GM21367 (cell line): ENCODE measurements at regions not wholly inside any gene's neighbourhood (a gene's known extent, or its start where the extent isn't known, plus 50 kb on each side); places are given as distances from the start of the nearest gene placed in this dataset.

Experiments used
- ATAC-seq: cut with Tn5 transposase; IDR thresholded peaks from one replicate; pipeline ENCODE4 v1.9.1; 2021; ENCODE audit not compliant: unreplicated experiment

DNA sequence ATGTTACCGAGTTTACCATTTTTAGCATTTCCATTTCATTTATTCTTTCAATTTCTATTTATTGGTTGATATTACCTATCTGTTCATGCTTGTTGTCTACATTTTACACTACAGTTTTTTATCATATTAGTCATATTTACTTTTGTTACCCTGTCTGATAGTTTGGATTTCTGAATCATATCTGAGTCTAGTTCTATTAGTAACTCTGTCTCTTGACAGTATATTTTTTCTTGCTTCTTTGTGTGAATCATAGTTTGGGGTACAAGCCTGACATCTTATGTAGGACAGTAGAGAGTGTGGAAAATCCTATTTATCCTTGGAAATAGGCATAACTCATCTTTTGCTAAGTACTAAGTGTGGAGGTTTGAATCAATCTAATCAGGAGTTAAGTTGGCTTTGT is 263.9 kb upstream of the SESN3 start:
- no peak for ATAC-seq

DNA sequence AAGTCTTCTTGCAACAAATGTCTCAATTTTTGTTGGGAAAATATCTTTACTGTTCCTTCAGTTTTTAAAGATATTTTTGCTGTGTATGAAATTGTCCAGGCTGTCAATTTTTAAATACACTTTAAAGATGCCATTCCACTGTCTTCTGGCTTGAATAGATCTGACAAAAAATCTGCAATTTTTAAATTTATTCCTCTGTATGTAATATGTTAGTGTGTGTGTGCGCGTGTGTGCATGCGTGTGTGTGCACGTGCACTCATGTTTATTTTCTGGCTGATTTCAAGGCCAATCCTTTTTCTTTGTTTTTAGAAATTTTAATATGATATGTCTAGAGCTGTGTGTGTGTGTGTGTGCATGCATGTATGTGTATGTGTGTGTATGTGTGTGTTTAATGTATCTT is 263.2 kb upstream of the SESN3 start:
- no peak for ATAC-seq

DNA sequence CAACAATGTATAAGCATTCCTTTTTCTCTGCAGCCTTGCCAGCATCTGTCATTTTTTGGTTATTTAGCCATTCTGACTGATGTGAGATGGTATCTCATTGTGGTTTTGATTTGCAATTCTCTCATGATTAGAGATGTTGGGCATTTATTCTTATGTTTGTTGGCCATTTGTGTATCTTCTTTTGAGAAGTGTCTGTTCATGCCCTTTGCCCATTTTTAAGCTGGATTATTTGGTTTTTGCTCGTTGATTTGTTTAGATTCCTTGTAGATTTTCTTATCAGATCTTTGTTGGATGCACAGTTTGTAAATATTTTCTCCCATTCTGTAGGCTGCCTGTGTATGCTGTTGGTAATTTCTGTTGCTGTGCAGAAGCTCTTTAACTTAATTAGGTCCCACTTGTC is 259.6 kb upstream of the SESN3 start:
- ATAC-seq = no peak

DNA sequence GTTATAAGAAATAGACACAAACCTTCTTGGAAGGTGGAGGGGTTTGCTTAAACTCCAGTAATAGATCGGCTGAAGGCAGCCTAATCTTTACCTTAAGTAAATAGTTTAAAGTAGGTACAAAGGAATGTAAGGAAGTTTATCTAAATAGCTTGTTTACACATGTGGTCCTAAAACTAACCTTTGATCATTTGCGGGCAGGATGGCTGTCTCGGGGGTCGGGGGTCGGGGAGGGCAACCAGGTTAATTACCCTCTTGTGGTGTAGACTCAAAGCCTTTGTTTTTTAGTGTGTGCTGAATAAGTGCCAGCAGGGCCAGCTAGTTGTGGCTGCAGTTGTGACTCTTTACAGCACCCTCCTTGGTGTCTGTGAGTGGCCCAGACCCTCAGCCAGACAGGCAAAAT is 256.9 kb upstream of the SESN3 start:
- no peak for ATAC-seq

DNA sequence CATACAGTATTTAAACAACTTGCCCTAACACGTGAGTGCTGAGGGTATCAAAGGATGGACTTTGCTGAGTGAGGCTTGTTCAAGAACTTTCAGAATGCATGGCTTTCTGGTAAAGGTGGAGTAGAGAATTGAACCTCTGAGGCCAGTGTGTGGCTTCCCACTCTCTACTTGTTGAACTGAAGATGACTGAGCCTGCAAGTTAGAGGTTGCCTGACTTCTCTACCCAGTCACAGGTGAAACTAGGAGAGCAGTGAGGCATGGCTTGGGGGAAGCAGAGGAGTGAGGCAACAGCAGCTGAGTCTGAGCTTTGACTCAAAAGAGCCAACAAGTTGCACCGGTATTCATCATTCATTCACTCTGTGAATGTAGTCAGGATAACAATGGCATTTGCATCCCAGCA is 256.4 kb upstream of the SESN3 start:
- peak; percentile 98 for ATAC-seq

DNA sequence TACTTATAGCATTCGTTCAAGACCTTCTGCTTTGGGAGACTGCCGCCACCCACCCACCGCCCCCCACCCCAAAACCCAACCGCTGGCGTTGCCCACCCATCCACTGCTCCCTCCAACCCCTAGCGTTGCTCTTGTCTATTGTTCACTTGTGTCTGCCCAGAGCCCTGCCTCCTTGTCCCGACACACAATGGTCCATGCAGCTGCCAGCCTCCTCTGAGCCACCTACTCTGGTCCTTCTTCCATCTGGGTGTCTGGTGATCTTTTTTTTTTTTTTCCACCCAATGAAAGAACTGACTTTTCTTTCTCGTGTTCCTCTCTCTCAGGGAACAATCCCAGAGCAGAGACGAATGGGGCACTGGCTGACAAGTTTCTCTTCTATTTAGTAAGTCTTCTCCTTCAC is 256.0 kb upstream of the SESN3 start:
- no peak for ATAC-seq

DNA sequence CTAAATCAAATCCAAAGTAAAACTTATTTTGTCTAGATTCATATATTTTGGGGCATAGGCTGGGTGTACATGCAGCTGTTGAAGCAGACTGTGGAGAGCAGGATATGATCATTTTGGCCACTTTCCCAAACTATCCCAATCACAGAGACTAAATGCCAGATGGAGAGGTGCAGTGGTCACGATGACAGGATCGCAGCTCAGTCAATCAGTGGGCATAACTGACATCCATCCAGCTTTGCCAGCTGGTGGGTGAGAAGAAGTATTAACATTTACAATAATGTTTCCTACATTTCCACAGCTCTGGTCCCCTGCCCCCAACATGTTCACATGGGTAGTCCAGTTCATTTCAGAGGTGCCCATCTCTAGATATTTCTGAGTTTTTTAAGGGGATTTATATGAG is 255.5 kb upstream of the SESN3 start:
- no peak for ATAC-seq

DNA sequence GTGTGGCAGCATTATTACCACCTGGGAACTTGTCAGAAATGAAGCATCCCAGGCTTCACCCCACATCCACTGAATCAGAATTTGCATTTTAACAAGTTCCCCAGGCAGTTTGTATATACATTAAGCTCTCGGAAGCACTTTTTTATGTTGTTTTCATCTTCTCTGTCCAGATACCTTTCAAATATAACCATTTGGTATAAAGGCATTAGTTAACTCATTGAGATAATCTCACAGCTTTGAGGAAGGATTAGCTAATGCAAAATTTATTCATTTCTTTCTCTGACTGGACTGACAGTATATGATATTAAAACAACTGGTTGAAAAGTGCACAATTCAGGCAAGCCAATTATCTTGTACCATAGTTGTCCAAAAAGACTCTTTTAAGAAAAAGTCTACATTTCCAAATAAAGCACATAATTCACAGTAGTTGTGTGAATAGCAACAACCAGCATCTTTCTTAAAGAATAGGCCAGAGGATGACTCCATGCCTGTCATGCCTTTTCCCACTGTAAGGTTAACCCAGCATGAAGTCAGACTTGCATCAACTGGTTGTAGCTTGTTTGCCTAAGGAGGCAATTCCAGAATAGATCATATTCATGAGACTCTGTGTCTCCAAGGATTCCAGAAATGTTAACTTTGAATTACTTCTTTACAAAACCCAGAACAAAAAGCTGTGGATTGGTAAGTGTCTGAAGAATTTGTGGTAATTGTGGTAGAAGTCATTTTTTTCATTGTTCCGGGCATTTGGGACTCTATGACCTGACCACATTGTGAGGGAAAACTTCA is 254.3 kb upstream of the SESN3 start:
- ATAC-seq = no peak

DNA sequence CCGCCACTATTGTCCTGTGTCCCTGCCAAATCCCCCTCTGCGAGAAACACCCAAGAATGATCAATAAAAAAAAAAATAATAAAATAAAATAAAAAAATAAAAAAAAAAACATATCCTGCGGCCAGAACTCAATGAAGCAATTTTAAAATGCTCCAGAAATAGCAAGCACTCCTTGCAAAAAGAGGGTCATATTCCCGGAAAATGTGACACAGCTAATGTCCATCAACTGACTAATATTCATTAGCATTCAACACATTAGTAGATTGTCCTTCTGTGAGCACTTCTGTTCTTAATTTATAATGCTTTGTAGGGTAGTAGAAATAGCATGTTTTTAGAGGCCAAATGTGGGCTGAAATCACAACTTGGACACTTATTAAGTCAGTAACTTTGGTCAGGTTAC is 252.3 kb upstream of the SESN3 start:
- ATAC-seq = no peak

DNA sequence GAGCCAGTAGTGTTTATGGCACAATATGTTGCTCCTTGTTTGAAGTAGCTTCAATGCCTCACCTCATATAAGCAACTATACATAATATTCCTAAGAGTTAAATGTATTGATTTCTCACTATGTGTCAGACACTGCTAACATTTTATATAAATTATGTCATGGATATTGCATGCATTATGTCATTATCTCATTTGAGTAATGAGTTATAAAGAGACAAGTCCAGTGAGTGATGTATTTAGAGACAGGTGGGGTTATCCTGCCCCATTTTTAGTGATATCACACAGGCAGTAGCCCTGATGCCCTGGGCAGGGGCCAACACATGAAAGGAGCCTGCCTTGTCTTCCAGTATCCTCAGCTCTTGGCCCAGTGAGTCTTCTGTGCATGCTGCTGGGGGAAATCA is 247.0 kb upstream of the SESN3 start:
- no peak for ATAC-seq

DNA sequence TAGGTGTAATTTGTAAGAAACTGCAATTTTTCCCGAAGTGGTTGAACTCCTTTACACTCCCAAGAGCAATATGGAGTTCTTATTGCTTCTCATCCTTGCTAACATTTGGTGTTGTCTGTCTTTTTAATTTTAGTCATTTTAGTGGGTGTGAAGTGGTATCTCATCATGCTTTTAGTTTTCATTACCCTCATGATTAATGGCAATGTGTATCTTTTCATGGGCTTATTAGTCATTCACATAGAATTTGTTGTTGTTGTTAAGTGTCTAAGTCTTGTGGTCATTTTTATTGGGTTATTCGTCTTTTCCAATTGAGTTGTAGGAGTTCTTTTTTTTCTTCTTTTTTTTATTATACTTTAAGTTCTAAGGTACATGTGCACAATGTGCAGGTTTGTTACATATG is 238.3 kb upstream of the SESN3 start:
- no peak for ATAC-seq

DNA sequence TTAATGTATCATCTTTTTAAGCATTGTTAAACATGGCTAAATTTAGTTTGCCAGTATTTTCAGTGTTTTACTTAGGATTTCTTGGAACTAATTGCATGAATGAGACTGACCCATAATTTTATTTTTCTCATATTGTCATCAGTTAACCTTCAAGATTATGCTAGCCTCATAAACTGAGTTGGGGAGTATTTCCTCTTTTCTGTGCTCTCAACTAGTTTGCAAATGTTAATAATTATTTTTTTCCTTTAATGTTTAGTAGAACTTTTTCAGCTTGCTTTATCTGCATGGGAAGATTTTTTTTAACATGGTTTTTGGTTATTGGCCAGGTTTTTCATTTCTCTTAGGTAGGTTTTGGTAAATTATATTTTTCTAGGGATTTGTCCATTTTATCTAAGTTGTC is 235.4 kb upstream of the SESN3 start:
- ATAC-seq = no peak

DNA sequence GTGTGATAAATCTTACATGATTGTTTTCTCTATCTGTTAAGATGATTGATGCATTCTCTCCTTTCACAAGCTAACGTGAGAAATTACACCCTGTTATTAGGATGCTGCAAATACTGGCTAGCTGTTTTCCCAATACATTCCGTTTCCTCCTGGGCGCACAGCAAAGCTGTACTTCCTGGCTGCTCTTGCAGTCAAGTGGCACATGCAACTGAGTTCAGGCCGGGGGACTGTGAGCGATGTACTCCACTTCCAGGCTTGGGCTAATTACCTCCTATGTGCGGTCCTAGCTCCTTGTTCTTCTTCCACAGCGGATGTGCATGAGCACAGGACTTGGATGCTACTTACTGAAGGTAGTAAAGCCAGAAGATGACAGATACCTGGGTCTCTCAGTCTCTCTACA is 234.9 kb upstream of the SESN3 start:
- ATAC-seq = no peak

DNA sequence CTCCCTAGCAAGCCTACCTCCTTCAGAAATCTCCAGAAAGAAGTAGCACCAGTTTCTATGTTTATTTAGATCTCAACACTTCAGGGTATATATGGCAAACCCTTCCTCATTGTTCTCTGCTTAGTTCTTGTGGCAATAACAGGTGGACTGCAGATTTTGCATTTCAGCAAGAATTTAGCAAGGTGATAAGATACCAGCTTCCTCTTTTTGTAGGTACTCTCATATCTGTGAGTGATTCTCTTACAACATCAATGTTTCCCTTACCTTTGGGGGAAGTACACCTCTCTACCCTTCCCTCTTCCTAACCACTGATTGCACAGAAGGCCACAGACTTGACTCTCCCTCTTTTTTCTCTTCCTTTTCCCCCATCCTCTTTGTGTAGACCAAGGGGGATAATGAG is 230.9 kb upstream of the SESN3 start:
- no peak for ATAC-seq

DNA sequence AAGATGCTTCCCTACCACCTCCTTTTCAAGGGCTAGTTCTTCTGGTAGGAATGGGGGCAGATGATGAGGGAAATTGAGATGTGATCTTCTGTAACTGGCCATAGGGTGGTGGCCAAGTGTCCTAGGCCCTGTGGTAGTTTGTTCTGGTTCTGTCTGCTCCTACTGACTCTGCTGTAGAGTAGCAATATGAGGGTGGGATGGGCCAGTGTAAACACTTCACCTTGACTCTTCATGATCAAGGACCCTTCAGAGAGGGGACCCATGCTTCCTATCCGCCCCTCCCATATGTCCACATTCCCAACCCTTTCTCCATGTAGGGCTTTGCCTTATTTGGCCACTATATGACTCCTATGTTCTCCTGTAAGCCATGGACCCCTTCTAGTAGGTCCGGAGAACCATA is 230.3 kb upstream of the SESN3 start:
- ATAC-seq = no peak

DNA sequence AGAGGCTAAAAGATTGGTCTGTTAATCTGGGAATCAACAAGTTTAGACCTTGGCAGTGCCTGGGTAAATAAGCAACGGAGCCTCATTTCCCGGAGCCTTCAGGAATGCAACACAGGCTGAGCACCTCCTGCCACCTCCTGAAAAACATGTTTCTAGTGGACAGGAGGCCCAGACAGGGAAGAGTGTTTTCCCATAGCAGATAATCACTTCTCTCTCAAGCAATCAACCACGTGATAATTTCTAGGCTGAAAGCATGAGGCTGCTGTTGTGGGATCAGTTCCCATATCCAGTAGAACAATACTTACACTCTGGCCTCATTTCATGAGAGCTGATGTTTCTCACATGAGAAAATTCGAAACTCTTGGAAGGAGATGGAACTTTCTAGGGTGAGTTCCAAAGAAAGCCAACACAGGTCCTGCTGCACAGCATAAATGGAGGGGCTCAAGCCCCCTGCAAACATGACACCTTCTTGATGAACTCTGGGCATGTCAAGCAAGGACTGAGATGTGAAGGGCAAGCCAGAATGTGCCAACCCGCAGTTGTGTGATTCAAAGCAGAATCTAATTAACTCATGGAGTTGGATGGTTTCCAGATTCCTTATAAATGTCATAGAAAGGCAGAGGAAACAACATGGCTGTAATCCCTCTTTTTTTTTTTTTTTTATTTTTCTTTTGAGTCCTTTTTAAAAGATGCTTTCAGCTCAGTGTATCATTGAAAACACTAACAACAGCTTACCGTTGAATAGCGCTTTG is 228.5 kb upstream of the SESN3 start:
- ATAC-seq = no peak

DNA sequence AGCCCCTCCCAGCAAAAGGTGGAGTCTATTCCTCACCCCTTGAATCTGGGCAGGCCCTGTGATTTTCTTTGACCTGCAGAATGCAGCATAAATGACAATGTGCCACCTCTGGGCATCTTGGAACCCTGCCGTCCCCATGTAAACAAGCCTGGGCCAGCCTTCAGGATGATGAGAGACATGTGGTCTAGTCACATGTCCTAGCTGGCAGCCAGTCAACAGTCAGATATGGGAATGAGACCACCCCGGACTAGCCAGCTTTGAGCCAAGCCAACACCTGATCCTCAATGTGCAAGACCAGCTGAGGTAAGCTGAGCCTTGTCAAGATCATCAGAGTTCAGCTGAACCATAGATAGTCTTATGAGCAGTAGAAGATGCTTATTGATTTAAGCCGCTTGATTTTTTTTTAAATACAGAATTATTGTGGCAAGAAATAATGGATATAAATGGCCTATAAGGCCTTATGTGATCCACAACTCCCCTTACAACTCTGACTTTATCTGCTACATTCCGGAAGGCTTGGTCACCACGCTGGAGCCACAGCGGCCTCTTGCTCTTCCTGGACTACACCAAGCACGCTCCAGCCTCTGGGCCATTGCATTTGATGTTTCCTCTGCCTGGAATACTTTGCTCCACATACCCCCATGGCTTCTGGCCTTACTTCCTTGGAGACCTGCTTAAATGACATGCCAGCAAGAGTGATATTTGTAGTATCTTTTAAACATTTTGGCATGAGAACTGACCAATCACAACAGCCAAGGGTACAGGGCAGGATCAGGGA is 225.9 kb upstream of the SESN3 start:
- no peak for ATAC-seq

DNA sequence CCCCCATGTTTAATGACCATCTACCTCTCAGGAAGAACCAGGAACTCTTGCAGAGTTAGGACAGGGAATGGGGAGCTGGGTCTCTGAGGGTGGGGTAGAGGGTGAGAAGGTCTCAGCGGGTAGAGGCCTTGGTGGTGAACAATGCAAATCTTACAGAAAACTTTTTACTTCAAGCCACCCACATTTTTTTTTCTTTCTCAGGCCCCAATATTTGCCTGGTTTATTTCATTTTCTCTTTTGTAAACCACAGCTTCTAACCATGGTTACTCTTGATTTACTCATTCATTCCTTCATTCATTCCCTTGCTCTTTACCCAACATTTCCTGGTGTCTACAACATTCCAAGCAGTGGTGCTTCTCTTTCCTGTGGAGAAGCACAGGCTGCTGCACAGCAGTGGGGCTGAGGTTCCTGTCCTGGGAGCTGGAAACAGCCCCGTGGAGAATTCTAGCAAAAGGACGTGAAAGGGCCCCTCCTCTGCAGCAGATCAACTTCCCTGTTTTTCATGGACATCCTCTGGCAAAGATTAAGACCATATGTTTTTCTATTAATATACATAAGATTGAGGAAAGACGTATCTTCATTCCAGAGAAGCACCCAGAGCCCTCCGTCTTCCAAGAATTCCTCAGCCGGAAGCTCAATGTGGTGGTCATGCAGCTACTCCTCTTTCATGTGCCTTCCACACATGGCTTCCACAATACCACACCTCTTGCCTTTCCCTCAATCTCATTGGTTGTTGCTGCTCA is 224.4 kb upstream of the SESN3 start:
- peak; percentile 67 for ATAC-seq

DNA sequence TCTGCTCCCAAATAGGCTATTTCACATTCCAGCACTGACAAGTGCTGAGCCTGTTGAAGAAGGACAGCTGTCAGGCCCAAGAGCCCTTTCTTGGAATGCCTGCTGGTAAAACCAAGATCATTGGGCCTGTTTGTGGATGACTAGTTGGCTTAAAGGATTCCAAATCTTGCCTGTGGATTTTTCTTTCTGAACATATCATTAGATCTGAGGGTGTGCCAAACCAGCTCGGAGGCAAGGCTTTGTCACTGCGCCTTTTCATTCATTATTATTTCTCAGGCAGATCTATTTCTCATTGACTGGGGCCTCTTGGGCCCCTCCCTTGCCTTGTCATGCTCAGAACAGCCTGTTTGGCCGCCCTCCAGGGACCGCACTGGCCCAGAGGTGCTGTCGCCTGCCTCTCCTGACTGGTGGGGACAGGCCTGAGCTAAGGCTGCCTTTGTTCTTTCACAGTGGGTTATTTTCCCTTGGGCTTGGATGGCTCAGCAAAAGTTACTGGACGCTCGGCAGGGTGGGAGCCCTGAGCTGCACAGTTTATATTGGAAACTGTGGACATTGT is 222.7 kb upstream of the SESN3 start:
- ATAC-seq = no peak

DNA sequence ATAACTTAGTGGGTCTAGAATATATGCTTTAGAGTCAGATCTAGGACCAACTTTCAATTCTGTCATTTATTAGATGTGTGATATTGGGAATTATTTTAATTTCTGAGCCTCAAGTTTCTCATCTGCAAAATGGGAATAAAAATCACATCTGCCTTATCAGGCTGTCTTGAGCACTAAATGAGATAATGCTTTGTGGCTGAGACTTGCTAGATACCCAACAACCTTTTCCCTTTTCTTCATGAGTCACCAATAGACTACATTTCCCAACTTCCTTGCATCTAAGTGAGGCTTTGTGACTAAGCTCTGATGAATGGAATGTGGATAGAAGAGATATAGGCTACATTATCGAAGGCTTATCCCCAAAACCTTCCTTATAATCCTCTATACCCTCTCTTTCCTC is 220.7 kb upstream of the SESN3 start:
- no peak for ATAC-seq

DNA sequence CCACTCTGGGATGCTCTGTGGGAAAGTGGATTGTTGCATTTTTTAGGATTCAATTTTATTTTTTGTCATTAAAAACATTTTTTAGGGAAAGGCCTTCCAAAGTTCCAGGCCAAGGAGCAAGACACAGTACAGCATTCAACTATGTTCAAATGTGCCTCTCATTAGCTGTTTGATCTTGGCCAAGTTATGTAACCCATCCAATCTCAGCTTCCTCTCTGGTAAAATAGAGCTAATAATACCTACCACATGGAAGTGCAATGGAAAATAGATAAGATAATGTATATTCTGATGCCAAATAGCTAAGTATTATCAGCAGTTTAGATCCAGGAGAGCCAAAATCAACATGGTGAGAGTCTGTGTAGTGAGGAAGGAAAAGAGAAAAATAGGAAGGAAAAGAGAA is 220.3 kb upstream of the SESN3 start:
- no peak for ATAC-seq
